HG02970 (cell line): ENCODE measurements at regions not wholly inside any gene's neighbourhood (a gene's known extent, or its start where the extent isn't known, plus 50 kb on each side); places are given as distances from the start of the nearest gene placed in this dataset.
"Not testable (repeated sequence)": the region's sequence is repeated elsewhere in the genome, so short reads cannot be mapped to it uniquely, and the experiment has no call there.

Source experiments
- ATAC-seq: cut with Tn5 transposase; IDR thresholded peaks from one replicate; pipeline ENCODE4 v1.9.1; 2021; ENCODE audit warnings: mild to moderate bottlenecking, moderate library complexity, moderate number of reproducible peaks; ENCODE audit not compliant: unreplicated experiment, low FRiP score

GRCh38 chr16:72469932-72470331, 298.0 kb upstream of the PMFBP1 start:
- ATAC-seq = no peak

- ATAC-seq = no peak
These were observed 296.6 kb upstream of the PMFBP1 start for GRCh38 chr16:72468582-72468981.

- ATAC-seq = no peak
These were observed 295.3 kb upstream of the PMFBP1 start for GRCh38 chr16:72467157-72467759.

GRCh38 chr16:72464597-72465368, 292.8 kb upstream of the PMFBP1 start:
- ATAC-seq = no peak

- no peak for ATAC-seq
These were observed 292.1 kb upstream of the PMFBP1 start for GRCh38 chr16:72464052-72464451.

- ATAC-seq = no peak
These were observed 286.1 kb upstream of the PMFBP1 start for GRCh38 chr16:72458035-72458434.

- no peak for ATAC-seq
These were observed 285.4 kb upstream of the PMFBP1 start for GRCh38 chr16:72457243-72457940.

- ATAC-seq = no peak
These were observed 284.0 kb upstream of the PMFBP1 start for GRCh38 chr16:72455743-72456659.

- ATAC-seq = not testable (repeated sequence)
These were observed 281.9 kb upstream of the PMFBP1 start for GRCh38 chr16:72453856-72454255.

GRCh38 chr16:72444696-72445095, 272.7 kb upstream of the PMFBP1 start:
- no peak for ATAC-seq

- no peak for ATAC-seq
These were observed 271.9 kb upstream of the PMFBP1 start for GRCh38 chr16:72443809-72444208.

GRCh38 chr16:72442385-72443158, 270.6 kb upstream of the PMFBP1 start:
- no peak for ATAC-seq

GRCh38 chr16:72437891-72438290, 265.9 kb upstream of the PMFBP1 start:
- no peak for ATAC-seq

- no peak for ATAC-seq
These were observed 262.2 kb upstream of the PMFBP1 start for GRCh38 chr16:72434159-72434558.

- ATAC-seq = no peak
These were observed 258.2 kb upstream of the PMFBP1 start for GRCh38 chr16:72430121-72430520.

GRCh38 chr16:72429671-72430081, 257.7 kb upstream of the PMFBP1 start:
- ATAC-seq = no peak

- ATAC-seq = no peak
These were observed 256.9 kb upstream of the PMFBP1 start for GRCh38 chr16:72428681-72429376.

- no peak for ATAC-seq
These were observed 255.9 kb upstream of the PMFBP1 start for GRCh38 chr16:72427783-72428331.
